ENCODE measurements at regions not wholly inside any gene's neighbourhood (a gene's known extent, or its start where the extent isn't known, plus 50 kb on each side); places are given as distances from the start of the nearest gene placed in this dataset.
A peak's percentile ranks its signal among the peaks of the same experiment; 100 is the strongest.

- DNase-seq, result peak; percentile 12
Measured at GRCh38 chrX:108795240-108795639, 58.9 kb upstream of the IRS4 start.

Measured in DMS53 (cell line).